ENCODE measurements at regions not wholly inside any gene's neighbourhood (a gene's known extent, or its start where the extent isn't known, plus 50 kb on each side); places are given as distances from the start of the nearest gene placed in this dataset.
"Not testable (repeated sequence)": the region's sequence is repeated elsewhere in the genome, so short reads cannot be mapped to it uniquely, and the experiment has no call there.

DNA sequence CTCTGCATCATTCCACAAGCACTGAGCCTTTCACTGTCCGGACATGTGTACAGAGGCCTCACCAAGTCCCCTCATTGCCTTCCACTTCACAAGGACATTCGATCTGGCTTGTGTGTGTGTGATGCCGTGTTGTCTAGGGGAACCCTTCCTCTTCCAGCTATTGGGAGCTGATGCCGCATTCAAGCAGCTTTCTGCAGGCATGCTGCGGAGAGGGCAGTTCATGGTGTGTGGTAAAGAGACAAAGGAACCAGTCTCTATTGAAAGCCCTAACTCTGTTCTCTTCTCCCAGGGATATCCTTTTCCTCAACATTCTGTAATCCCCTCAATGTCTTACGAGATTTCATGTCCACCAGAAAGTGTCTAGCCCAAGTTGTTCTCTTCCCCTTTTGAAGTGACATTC, 141.6 kb downstream of the ALOX5 start:
- no peak for DNase-seq (ENCODE audit: low read depth)

DNA sequence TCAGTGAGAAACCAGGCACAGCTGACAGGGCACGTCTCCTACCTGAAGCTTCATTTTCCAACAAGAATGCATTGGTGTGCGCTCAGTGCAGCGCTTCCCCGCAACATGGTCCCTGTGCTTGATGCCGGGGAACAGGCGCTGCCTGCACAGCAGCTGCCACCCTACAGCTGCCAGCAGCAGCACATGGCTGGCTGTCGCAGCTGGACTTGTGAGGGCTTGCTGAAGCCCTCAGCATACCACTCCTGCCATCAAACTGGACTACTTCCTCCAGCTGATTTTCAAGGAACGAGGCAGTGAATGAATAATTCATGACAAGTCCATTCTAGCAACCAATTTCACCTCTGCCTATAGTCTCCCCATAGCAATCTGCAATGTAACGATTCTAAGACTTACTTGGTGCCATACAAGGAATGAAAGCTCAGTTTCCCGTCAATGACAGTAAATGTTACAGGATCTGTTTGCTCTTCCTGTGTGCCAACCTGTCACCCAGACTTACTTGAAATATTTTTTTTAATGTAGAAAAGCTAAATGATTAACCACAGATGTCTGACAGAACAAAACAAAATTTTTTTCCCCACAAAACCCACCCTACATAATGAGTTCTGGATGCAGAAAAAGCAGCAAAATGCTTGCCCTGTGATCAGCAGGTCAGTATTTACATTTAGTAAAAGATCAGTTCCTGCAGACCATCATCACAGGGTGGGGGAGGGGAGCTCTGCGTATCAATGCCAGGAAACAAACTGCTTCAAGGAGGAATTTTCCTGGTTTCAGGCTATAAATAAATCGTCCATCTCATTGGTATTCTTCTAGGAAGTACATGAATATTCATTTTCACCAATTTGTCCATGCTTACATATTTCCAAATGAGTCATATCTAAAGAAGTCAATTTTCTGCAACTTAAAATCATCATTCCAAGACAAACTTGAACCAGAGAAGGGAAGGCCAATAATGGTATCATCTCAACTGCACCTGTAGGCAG, 140.6 kb downstream of the ALOX5 start:
- peak; percentile 20 for DNase-seq (ENCODE audit: low read depth)

DNA sequence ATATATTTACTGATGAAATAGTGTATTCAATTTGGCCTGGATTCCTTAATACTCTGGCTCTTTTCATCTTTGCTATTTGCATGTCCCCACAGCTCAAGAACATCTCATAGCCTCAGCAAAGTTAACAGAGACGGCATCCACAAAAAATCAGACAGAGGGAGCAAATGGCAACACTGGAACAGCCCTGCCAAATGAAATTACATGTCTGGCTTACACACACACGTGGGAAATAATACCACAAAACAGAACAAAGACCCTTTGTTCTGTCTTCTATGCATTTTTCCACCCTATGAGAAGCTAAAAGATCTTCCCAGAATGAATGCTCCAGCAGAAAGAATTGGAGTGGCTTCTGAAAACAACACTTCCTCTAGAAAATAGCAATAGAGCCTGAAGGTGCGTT, 139.5 kb downstream of the ALOX5 start:
- no peak for DNase-seq (ENCODE audit: low read depth)

DNA sequence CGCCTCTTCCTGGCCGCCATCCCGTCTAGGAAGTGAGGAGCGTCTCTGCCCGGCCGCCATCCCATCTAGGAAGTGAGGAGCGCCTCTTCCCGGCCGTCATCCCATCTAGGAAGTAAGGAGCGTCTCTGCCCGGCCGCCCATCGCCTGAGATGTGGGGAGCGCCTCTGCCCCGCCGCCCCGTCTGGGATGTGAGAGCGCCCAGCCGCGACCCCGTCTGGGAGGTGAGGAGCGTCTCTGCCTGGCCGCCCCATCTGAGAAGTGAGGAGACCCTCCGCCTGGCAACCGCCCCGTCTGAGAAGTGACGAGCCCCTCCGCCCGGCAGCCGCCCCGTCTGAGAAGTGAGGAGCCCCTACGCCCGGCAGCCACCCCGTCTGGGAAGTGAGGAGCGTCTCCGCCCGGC, 137.9 kb downstream of the ALOX5 start:
- not testable (repeated sequence) for DNase-seq (ENCODE audit: low read depth)

DNA sequence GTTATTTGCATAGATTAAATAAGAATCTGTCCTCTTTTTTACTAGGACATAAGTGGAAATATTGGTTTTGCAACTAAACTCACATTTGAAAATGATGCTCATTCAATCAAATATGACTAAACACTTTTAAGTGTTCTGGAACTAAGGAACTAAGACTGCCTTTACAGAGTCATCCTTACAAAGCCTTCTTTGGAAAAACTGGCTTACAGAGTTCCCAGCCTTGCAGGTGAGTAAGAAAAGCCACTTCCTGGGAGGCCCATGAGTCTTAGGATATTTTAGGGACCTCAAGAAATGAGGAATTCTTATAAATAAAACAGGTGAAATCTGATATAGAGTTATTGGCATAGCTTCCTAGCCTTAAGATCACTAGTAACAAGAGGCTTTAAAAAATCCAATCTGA, 135.5 kb downstream of the ALOX5 start:
- DNase-seq (ENCODE audit: low read depth) = peak; percentile 44

DNA sequence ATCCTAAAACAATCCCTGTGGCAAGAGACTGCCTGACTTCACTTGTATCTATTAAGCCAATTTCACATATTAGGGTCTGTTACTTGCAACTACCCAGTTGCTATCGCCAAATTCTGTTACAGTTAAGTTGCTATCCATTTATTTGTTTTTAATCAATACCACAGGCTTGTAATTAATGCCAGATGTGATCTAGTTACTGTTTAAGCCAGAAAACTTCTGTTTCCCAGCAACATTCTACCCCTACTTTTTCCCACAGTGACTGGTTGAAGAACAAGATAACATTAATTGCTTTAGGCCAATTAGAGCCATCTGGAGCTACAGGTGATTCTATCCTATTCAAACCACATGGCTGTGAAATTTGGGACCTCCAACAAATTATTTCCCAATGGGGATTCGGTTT, 131.3 kb downstream of the ALOX5 start:
- DNase-seq (ENCODE audit: low read depth) = no peak

DNA sequence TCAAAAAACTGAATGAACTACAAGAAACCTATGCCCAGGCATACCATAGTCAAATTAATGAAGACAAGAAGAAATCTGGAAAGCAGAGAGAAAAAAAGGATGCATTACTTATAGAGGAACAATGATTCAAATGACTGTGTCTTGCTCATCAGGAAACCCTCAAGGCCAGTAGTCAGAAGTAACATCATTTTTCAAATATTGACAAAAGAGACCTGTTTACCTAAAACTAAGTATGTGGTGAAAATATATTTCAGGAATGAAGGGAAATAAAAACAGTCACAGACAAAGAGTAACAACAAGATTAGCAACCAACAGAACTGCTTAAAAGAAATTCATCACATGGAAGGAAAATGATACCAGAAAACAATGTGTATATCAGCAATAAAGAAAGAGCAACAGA, 128.4 kb downstream of the ALOX5 start:
- peak; percentile 31 for DNase-seq (ENCODE audit: low read depth)

DNA sequence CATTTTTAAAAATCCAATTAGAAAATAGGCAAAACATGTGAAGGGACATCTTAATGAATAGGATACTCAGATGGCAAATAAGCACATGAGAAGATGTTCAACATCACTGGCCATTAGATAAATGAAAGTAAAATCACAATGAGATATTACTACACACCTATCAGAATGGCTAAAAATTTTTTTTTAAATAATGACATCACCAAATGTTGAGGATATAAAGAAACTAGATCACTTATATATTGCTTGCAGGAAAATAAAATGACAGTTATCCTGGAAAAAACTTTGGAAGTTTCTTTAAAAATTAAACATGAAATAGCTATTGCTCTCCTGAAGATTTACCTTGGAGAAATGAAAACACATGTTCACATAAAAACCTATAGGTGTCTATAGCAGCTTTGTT, 127.8 kb downstream of the ALOX5 start:
- DNase-seq (ENCODE audit: low read depth) = no peak

DNA sequence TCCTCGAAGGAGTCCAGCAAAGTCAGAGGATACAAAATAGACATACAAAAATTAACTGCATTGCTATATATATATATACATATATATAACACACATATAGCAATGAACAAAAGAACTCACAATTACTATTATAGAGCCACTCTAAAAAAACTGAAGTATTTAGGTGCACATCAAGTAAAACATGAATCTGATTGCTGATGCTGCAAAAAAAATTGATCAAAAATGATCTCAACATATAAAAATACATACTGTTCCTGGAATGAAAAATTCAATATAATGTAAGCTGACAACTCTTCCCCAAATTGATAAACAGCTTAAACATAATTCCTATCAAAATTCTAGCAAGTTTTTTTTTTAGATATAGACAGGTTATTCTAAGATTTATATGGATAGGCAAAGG, 126.8 kb downstream of the ALOX5 start:
- DNase-seq (ENCODE audit: low read depth) = no peak

DNA sequence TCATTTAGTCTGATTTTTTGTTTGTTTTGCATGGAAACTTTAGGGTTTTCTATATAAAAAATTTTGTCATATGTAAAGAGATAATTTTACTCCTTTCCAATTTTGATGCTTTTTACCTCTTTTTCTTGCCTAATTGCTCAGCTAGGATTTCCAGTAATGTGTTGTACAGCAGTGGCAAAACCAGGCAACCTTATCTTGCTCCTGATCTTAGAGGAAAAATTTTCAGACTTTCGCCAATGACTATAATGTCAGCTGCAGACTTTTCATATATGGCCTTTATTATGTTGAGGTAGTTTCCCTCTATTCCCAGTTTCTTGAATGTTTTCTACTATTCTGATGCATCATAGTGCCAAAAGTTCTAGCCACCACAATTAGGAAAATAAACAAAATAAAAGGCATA, 126.3 kb downstream of the ALOX5 start:
- DNase-seq (ENCODE audit: low read depth) = no peak

DNA sequence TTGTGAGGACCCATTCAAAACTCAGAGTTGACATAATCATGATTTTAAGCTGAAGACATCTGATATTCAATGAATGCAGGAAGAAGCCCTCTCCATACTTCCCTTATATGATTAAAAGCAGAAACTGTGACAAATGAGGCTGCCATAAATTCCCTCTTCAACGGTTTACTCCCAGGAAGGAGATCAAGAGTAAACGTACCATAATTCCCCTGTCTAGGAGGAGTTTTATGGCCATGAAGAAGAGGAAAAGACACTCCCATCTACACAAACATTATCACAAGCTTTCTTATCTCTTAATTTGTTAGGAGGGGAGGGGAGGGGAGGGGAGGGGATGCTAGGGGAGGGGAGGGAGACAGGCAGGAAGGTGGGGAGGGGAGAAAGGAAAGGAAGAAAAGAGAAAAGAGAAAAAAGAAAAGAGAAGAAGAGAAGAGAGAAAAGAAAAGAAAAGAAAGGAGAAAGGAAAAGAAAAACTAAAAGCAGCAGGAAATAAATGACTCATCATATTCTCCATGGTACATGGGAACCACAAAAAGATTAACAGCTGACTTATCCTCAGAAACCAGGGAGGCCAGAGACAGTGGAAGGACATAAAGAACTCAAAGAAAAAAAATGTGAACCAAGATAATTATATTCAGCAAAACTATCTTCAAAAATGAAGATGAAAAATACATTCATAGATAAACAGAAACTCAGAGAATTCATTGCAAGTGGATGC, 121.6 kb downstream of the ALOX5 start:
- DNase-seq (ENCODE audit: low read depth) = peak; percentile 56

All from ELR (cell line).